ENCODE measurements at regions not wholly inside any gene's neighbourhood (a gene's known extent, or its start where the extent isn't known, plus 50 kb on each side); places are given as distances from the start of the nearest gene placed in this dataset.

DNA sequence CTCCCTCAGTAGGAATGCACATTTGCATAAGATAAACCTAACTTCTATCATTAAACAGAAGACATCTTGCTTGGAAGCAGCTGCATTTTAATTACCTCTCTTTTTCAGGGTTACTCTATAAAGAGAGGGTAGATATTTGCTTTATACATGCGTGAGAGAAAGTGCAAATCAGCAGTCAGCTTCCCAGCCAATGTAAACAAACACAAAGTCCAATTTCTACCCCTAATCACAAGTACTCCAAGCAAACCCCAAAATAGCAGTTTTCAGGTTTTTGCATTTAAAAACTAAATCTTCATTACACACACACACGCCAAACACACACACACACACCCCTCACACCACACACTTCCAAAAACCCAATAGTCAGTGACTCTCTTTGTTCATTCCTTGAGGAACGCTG lies 303.9 kb upstream of the ALCAM start:
- no peaks in the 10 kb centered on the region for H3K4me1 Mint-ChIP-seq
- no peak overlapping the region for H3K4me3 Mint-ChIP-seq
- intact Hi-C loops (cut with DNase I, micrococcal nuclease): no loop called here

DNA sequence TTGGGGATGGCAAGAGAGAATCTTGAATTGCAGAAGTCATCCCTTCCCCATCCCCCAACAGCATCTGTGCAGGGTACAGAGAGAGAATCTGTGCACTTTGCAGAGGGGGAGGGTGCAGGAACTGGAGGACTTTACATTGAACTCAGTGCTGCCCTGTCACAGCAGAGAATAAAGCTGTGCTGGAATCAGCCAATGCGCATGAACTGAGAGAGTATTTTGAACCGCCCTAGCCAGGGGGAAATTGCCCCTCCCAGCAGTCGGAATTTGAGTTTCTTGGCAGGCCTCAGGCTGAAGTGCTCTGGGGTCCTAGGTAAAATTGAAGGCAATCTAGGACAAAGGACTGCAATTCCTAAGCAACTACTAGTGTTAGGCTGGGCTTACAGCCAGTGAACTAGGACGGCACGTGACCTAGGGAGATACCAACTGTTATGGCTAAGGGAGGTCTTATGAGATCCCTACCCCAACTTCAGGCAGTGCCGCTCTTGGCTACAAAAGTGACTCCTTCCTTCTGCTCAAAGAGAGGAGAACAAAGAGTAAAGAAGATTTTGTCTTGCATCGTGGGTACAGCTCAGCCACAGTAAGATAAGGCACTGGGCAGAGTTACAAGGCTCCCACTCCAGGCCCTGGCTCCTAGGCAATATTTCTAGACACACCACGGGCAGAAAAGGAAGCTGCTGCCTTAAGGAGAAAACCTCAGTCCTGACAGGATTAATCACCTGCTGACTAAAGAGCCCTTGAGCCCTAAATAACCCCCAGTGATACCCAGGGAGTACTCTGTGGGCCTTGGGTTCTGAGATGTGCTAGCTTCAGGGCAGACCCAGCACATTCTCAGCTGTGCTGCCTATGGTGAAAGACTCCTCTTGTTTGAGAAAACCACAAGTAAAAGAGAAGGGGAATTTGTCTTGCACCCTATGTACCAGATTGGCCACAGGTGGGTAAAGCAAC lies 300.5 kb upstream of the ALCAM start:
- ATAC-seq (no peak), DNase-seq (no peak)
- CTCF ChIA-PET: no interaction called here
- POLR2A ChIA-PET: no interaction called here
- no peaks in the 10 kb centered on the region for H3K36me3 Mint-ChIP-seq (ENCODE audit: low read depth)
- no peaks in the 10 kb centered on the region for H3K27me3 Mint-ChIP-seq
- no peak overlapping the region for H3K4me3 Mint-ChIP-seq
- no peaks in the 10 kb centered on the region for H3K4me1 Mint-ChIP-seq
- H3K9me3 Mint-ChIP-seq (ENCODE audit: low read depth): no peaks in the 10 kb centered on the region
- no peak overlapping the region for H3K27ac Mint-ChIP-seq
- intact Hi-C loops (cut with DNase I, micrococcal nuclease): no loop called here

More for the DNA sequence above, 303.9 kb upstream of the ALCAM start:
- Mint-ChIP-seq H3K27ac (no peak overlapping the region), H3K27me3 (peaks cover 2% of the 10 kb centered on the region), H3K36me3 (ENCODE audit: low read depth) (no peaks in the 10 kb centered on the region), H3K9me3 (ENCODE audit: low read depth) (no peaks in the 10 kb centered on the region)
- DNase-seq: no peak
- ChIA-PET CTCF (interaction anchor here (0.7 kb wide), 1 partner anchor 43 kb away, joined by 3 read pairs; no protein-coding TSS in a partner anchor), POLR2A (no interaction called here)
- no peak for ATAC-seq

DNA sequence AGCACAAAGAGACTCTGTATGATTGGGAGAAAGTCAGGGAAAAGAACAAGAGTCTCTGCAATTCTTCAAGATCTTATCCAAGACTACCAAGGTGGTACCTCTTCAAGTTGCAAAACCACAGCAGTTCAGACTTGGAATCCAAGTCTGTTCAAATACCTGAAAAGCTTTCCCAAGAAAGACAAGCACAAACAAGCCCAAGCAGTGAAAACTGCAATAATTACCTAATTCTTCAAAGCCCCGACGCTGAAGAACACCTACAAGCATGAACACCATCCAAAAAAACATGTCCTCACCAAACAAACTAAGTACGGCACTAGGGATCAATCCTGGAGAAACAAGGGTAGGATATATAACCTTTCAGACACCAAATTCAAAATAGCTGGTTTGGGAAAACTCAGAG lies 299.3 kb upstream of the ALCAM start:
- POLR2A ChIA-PET: no interaction called here

DNA sequence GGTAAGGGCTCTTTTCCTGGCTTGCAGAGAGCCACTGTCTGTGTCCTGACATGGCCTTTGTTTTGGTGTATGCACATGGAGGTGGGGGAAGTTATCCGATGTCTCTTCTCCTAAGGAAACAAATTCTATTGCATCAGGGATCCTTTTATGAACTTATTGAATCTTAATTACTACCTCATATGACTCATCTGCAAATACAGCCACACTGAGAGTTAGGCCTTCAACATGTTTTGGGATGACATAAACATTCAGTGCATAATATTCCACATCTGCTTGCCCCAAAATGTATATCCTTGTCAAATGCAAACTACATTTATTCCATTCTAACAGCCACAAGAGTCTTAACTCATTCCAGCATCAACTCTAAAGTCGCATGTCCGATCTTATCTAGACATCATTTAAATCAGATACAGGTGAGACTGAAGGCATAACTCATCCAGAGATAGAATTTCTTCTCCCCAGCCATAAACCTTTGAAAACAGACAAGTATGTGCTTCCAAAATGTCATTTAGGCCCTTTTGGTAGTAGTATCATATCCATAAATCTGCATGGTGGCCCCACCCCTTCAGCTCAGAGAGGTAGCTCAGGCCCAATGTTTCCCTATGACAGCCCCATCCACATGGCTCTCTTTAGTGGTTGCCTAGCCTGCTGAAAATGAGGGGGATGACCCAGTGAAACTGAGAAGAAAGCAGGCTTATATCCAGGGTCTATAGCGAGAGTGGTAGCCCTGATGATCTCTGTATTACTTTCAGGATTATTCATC lies 289.5 kb upstream of the ALCAM start:
- Mint-ChIP-seq H3K9me3 (ENCODE audit: low read depth) (no peaks in the 10 kb centered on the region), H3K27ac (no peak overlapping the region), H3K36me3 (ENCODE audit: low read depth) (no peaks in the 10 kb centered on the region), H3K27me3 (no peaks in the 10 kb centered on the region), H3K4me1 (no peaks in the 10 kb centered on the region), H3K4me3 (no peak overlapping the region)
- CTCF ChIA-PET: no interaction called here
- ATAC-seq: no peak
- POLR2A ChIA-PET: no interaction called here
- no peak for DNase-seq
- intact Hi-C loops (cut with DNase I, micrococcal nuclease): no loop called here

More for the DNA sequence above, 299.3 kb upstream of the ALCAM start:
- Mint-ChIP-seq H3K9me3 (ENCODE audit: low read depth) (no peaks in the 10 kb centered on the region), H3K4me1 (no peaks in the 10 kb centered on the region), H3K27me3 (no peaks in the 10 kb centered on the region), H3K27ac (no peak overlapping the region), H3K4me3 (no peak overlapping the region), H3K36me3 (ENCODE audit: low read depth) (no peaks in the 10 kb centered on the region)
- intact Hi-C loops (cut with DNase I, micrococcal nuclease): no loop called here
- CTCF ChIA-PET: no interaction called here
- ATAC-seq (no peak), DNase-seq (no peak)

DNA sequence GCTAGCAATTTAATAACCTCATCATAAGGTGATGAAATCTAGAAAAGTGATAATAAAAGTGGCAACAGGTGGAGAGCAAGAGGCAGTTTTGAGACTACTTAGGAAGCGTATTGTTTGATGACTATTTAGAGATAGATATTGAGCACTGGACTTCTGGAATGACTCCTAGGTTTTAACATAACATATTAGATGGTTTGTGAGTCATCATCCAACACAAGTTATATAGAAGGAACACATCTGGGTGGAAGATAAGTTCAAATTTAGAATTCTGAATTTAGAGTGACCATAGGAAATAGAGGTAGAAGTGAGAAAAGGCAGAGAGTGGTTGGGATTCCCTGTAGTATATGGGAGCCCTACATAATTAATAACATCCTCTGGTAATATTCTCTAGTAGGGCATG lies 282.8 kb upstream of the ALCAM start:
- no peaks in the 10 kb centered on the region for H3K4me1 Mint-ChIP-seq
- intact Hi-C loops (cut with DNase I, micrococcal nuclease): no loop called here
- no peak overlapping the region for H3K4me3 Mint-ChIP-seq
- POLR2A ChIA-PET: no interaction called here
- CTCF ChIA-PET: no interaction called here
- DNase-seq (no peak), ATAC-seq (no peak)
- H3K27me3 Mint-ChIP-seq: no peaks in the 10 kb centered on the region
- no peaks in the 10 kb centered on the region for H3K36me3 Mint-ChIP-seq (ENCODE audit: low read depth)
- no peak overlapping the region for H3K27ac Mint-ChIP-seq
- H3K9me3 Mint-ChIP-seq (ENCODE audit: low read depth): no peaks in the 10 kb centered on the region

DNA sequence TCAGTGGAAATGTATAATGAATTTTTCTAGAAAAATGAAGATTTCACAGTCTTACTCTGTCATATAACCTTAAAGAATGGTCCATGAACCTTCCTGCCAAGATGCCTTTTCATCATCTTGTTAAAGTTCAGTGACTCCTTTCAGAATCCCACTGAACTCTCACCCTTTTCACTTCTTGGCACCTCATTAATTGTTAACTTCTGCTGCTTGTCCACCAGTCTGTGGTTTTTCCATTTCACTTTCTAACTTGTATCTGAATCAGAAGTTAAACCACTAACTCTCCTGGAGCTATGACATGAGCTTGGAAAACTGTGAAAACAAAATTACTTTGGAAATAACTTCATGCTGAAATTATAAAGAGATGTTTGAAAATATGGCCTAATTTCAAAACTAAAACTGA lies 281.2 kb upstream of the ALCAM start:
- H3K36me3 Mint-ChIP-seq (ENCODE audit: low read depth): no peaks in the 10 kb centered on the region
- no peak for ATAC-seq
- POLR2A ChIA-PET: no interaction called here

GRCh38 chr3:105093371-105094252 lies 273.1 kb upstream of the ALCAM start:
- Mint-ChIP-seq H3K27me3 (peaks cover 7% of the 10 kb centered on the region), H3K4me3 (no peak overlapping the region), H3K9me3 (ENCODE audit: low read depth) (peaks cover 5% of the 10 kb centered on the region), H3K4me1 (no peaks in the 10 kb centered on the region), H3K36me3 (ENCODE audit: low read depth) (no peaks in the 10 kb centered on the region), H3K27ac (no peak overlapping the region)
- DNase-seq (no peak), ATAC-seq (no peak)
- ChIA-PET POLR2A (no interaction called here), CTCF (no interaction called here)
- intact Hi-C loops (cut with DNase I, micrococcal nuclease): no loop called here

More for the DNA sequence above, 281.2 kb upstream of the ALCAM start:
- CTCF ChIA-PET: no interaction called here
- no peaks in the 10 kb centered on the region for H3K4me1 Mint-ChIP-seq
- DNase-seq: no peak
- no peak overlapping the region for H3K4me3 Mint-ChIP-seq
- no peak overlapping the region for H3K27ac Mint-ChIP-seq
- H3K9me3 Mint-ChIP-seq (ENCODE audit: low read depth): no peaks in the 10 kb centered on the region
- intact Hi-C loops (cut with DNase I, micrococcal nuclease): no loop called here
- H3K27me3 Mint-ChIP-seq: no peaks in the 10 kb centered on the region

- peaks cover 7% of the 10 kb centered on the region for H3K27me3 Mint-ChIP-seq
- no peaks in the 10 kb centered on the region for H3K4me1 Mint-ChIP-seq
- no peak for DNase-seq
- no peak for ATAC-seq
- ChIA-PET CTCF (no interaction called here), POLR2A (no interaction called here)
- no peaks in the 10 kb centered on the region for H3K36me3 Mint-ChIP-seq (ENCODE audit: low read depth)
- intact Hi-C loops (cut with DNase I, micrococcal nuclease): no loop called here
- no peak overlapping the region for H3K27ac Mint-ChIP-seq
- H3K9me3 Mint-ChIP-seq (ENCODE audit: low read depth): peaks cover 5% of the 10 kb centered on the region
- H3K4me3 Mint-ChIP-seq: no peak overlapping the region
Measured at GRCh38 chr3:105094588-105094987, 272.1 kb upstream of the ALCAM start.

GRCh38 chr3:105096071-105096470 lies 270.6 kb upstream of the ALCAM start:
- peaks cover 5% of the 10 kb centered on the region for H3K9me3 Mint-ChIP-seq (ENCODE audit: low read depth)
- ChIA-PET POLR2A (no interaction called here), CTCF (no interaction called here)
- H3K4me1 Mint-ChIP-seq: no peaks in the 10 kb centered on the region
- DNase-seq: no peak
- intact Hi-C loops (cut with DNase I, micrococcal nuclease): no loop called here
- H3K27ac Mint-ChIP-seq: no peak overlapping the region
- no peak overlapping the region for H3K4me3 Mint-ChIP-seq
- ATAC-seq: no peak
- H3K27me3 Mint-ChIP-seq: peaks cover 9% of the 10 kb centered on the region
- no peaks in the 10 kb centered on the region for H3K36me3 Mint-ChIP-seq (ENCODE audit: low read depth)

- H3K4me3 Mint-ChIP-seq: no peak overlapping the region
- intact Hi-C loops (cut with DNase I, micrococcal nuclease): no loop called here
- ChIA-PET POLR2A (no interaction called here), CTCF (no interaction called here)
- H3K36me3 Mint-ChIP-seq (ENCODE audit: low read depth): no peaks in the 10 kb centered on the region
- H3K4me1 Mint-ChIP-seq: no peaks in the 10 kb centered on the region
- ATAC-seq (no peak), DNase-seq (no peak)
- no peaks in the 10 kb centered on the region for H3K9me3 Mint-ChIP-seq (ENCODE audit: low read depth)
- peaks cover 2% of the 10 kb centered on the region for H3K27me3 Mint-ChIP-seq
- H3K27ac Mint-ChIP-seq: no peak overlapping the region
Measured at GRCh38 chr3:105101603-105102002, 265.1 kb upstream of the ALCAM start.

DNA sequence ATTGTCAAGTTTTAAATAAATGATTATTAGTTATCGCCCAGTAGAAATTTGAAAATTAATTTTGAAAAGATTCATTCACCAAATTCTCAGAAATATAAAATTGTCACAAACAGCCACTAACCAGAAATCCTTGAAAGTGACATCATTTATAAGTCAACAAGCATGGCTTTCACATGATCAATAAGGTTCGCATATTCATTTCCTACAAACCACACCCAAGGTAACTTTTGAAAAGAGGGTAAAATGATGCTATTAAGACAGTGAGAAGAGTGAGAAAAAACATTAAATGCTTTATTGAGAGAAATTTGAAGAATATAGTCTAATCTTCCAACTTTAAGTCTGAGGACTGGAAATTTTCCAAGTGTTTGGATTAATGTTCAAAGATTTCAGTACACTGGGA lies 263.6 kb upstream of the ALCAM start:
- H3K36me3 Mint-ChIP-seq (ENCODE audit: low read depth): no peaks in the 10 kb centered on the region

More for the DNA sequence above, 263.6 kb upstream of the ALCAM start:
- ATAC-seq: no peak
- POLR2A ChIA-PET: no interaction called here
- no peak for DNase-seq
- peaks cover 2% of the 10 kb centered on the region for H3K27me3 Mint-ChIP-seq
- intact Hi-C loops (cut with DNase I, micrococcal nuclease): loop anchor here in 1 of 2 experiments (1.0 kb wide), 1 partner anchor 29 kb away; no protein-coding TSS in a partner anchor
- no peaks in the 10 kb centered on the region for H3K9me3 Mint-ChIP-seq (ENCODE audit: low read depth)
- H3K27ac Mint-ChIP-seq: no peak overlapping the region
- no peaks in the 10 kb centered on the region for H3K4me1 Mint-ChIP-seq
- CTCF ChIA-PET: no interaction called here
- H3K4me3 Mint-ChIP-seq: no peak overlapping the region
